H9 (cell line): ENCODE measurements at regions not wholly inside any gene's neighbourhood (a gene's known extent, or its start where the extent isn't known, plus 50 kb on each side); places are given as distances from the start of the nearest gene placed in this dataset.

Source experiments
- DNase-seq: peaks from one replicate; pipeline ENCODE4 v3.0.0-alpha.2; 2017
- H2AFZ ChIP-seq: one replicate; pipeline ENCODE4 v1.6.1; 2013; ENCODE audit warnings: mild to moderate bottlenecking, low read length, control low read depth, moderate library complexity
- H2AK5ac ChIP-seq: 2 replicates; pipeline ENCODE4 v1.6.1; 2013; ENCODE audit warnings: low read length, control low read depth, mixed read lengths; ENCODE audit not compliant: insufficient read length
- H2BK120ac ChIP-seq: one replicate; pipeline ENCODE4 v1.6.1; 2013; ENCODE audit warnings: low read depth, mild to moderate bottlenecking, low read length, control low read depth, inconsistent platforms; ENCODE audit not compliant: poor library complexity, severe bottlenecking
- H2BK12ac ChIP-seq: 2 replicates; pipeline ENCODE4 v1.6.1; 2013; ENCODE audit warnings: low read length, control low read depth, mixed read lengths, low read depth; ENCODE audit not compliant: insufficient read length
- H2BK15ac ChIP-seq: 2 replicates; pipeline ENCODE4 v1.6.1; 2013; ENCODE audit warnings: low read depth, low read length, control low read depth
- H2BK20ac ChIP-seq: one replicate; pipeline ENCODE4 v1.6.1; 2013; ENCODE audit warnings: low read depth, mild to moderate bottlenecking, low read length, control low read depth, inconsistent platforms; ENCODE audit not compliant: poor library complexity, severe bottlenecking
- H2BK5ac ChIP-seq: 2 replicates; pipeline ENCODE4 v1.6.1; 2013; ENCODE audit warnings: low read length, control low read depth, mixed read lengths; ENCODE audit not compliant: insufficient read length
- H3K14ac ChIP-seq: 2 replicates; pipeline ENCODE4 v1.6.1; 2013; ENCODE audit warnings: low read length, control low read depth; ENCODE audit not compliant: insufficient read depth
- H3K18ac ChIP-seq: 2 replicates; pipeline ENCODE4 v1.6.1; 2013; ENCODE audit warnings: low read depth, mild to moderate bottlenecking, mixed read lengths, low read length, control low read depth; ENCODE audit not compliant: insufficient read length
- H3K23ac ChIP-seq: 2 replicates; pipeline ENCODE4 v1.6.1; 2013; ENCODE audit warnings: low read length, control low read depth, mixed read lengths, low read depth; ENCODE audit not compliant: insufficient read length
- H3K23me2 ChIP-seq: 2 replicates; pipeline ENCODE4 v1.6.1; 2013; ENCODE audit warnings: low read depth, mild to moderate bottlenecking, mixed read lengths, low read length, control low read depth; ENCODE audit not compliant: insufficient read length, poor library complexity, severe bottlenecking
- H3K27ac ChIP-seq: 2 replicates; pipeline ENCODE4 v1.5.1; 2013; ENCODE audit warnings: low read length, control low read depth, mixed read lengths, low read depth; ENCODE audit not compliant: insufficient read length
- H3K27me3 ChIP-seq: 2 replicates; pipeline ENCODE4 v1.6.1; 2013; ENCODE audit warnings: low read length, control low read depth, inconsistent platforms; ENCODE audit not compliant: insufficient read depth
- H3K4ac ChIP-seq: 2 replicates; pipeline ENCODE4 v1.6.1; 2013; ENCODE audit warnings: low read depth, mild to moderate bottlenecking, control low read depth, inconsistent platforms, low read length, moderate library complexity
- H3K4me1 ChIP-seq: 2 replicates; pipeline ENCODE4 v1.6.1; 2013; ENCODE audit warnings: low read length, control low read depth, inconsistent platforms; ENCODE audit not compliant: insufficient read depth
- H3K4me2 ChIP-seq: 2 replicates; pipeline ENCODE4 v1.6.1; 2013; ENCODE audit warnings: low read length, control low read depth, mixed read lengths; ENCODE audit not compliant: insufficient read length, insufficient read depth
- H3K56ac ChIP-seq: 2 replicates; pipeline ENCODE4 v1.6.1; 2013; ENCODE audit warnings: low read depth, mild to moderate bottlenecking, mixed read lengths, low read length, control low read depth; ENCODE audit not compliant: insufficient read length
- H3K79me1 ChIP-seq: 2 replicates; pipeline ENCODE4 v1.6.1; 2013; ENCODE audit warnings: low read depth, mild to moderate bottlenecking, moderate library complexity, low read length, control low read depth, inconsistent platforms; ENCODE audit not compliant: insufficient read depth, poor library complexity, severe bottlenecking
- H3K79me2 ChIP-seq: 2 replicates; pipeline ENCODE4 v1.6.1; 2013; ENCODE audit warnings: low read length, control low read depth, inconsistent platforms; ENCODE audit not compliant: insufficient read depth
- H3K9ac ChIP-seq: 2 replicates; pipeline ENCODE4 v1.6.1; 2013; ENCODE audit warnings: low read length, control low read depth, mixed read lengths; ENCODE audit not compliant: insufficient read length; ENCODE audit errors: extremely low read depth
- H3K9me3 ChIP-seq: one replicate; pipeline ENCODE4 v1.6.1; 2013; ENCODE audit warnings: low read depth, low read length, inconsistent platforms; ENCODE audit not compliant: control insufficient read depth
- H3T11ph ChIP-seq: one replicate; pipeline ENCODE4 v1.6.1; 2013; ENCODE audit warnings: mild to moderate bottlenecking, low read length, control low read depth, inconsistent platforms
- H4K20me1 ChIP-seq: one replicate; pipeline ENCODE4 v1.6.1; 2013; ENCODE audit not compliant: control insufficient read depth, insufficient read length, insufficient read depth
- H4K5ac ChIP-seq: 2 replicates; pipeline ENCODE4 v1.6.1; 2013; ENCODE audit warnings: low read depth, mild to moderate bottlenecking, mixed read lengths, low read length, control low read depth; ENCODE audit not compliant: insufficient read length
- H4K8ac ChIP-seq: replicated peaks from 2 replicates; pipeline ENCODE4 v1.6.1; 2013; ENCODE audit warnings: low read length, control low read depth, mixed read lengths, low read depth; ENCODE audit not compliant: insufficient read length
- H4K91ac ChIP-seq: 2 replicates; pipeline ENCODE4 v1.6.1; 2013; ENCODE audit warnings: low read depth, mild to moderate bottlenecking, moderate library complexity, mixed read lengths, low read length, control low read depth; ENCODE audit not compliant: insufficient read length
- H3K27ac Mint-ChIP-seq, 3 experiments: 2 replicates in 2 of 3; 3 replicates in 1 of 3; pipeline ENCODE4 v1.8.0; 2020 to 2021; ENCODE audit warnings: mixed read lengths in 3 of 3, mild to moderate bottlenecking in 1 of 3, moderate library complexity in 1 of 3
- H3K27me3 Mint-ChIP-seq: 2 replicates; pipeline ENCODE4 v1.8.0; 2021; ENCODE audit warnings: low read depth, mild to moderate bottlenecking, moderate library complexity, mixed read lengths
- H3K36me3 Mint-ChIP-seq, 3 experiments: 2 replicates in 2 of 3; 3 replicates in 1 of 3; pipeline ENCODE4 v1.8.0; 2020 to 2021; ENCODE audit warnings: low read depth in 3 of 3, mixed read lengths in 3 of 3; ENCODE audit not compliant: insufficient read depth in 1 of 3
- H3K4me1 Mint-ChIP-seq, 2 experiments: 2 replicates each; pipeline ENCODE4 v1.8.0; 2020; ENCODE audit warnings: mixed read lengths in 2 of 2
- H3K4me3 Mint-ChIP-seq, 2 experiments: 2 replicates in 1 of 2; 3 replicates in 1 of 2; pipeline ENCODE4 v1.8.0; 2020 to 2021; ENCODE audit warnings: mild to moderate bottlenecking in 2 of 2, mixed read lengths in 2 of 2, moderate library complexity in 1 of 2
- H3K9me3 Mint-ChIP-seq, 2 experiments: 2 replicates in 1 of 2; 3 replicates in 1 of 2; pipeline ENCODE4 v1.8.0; 2020; ENCODE audit warnings: mild to moderate bottlenecking in 2 of 2, mixed read lengths in 2 of 2, moderate library complexity in 1 of 2
- WGBS: extraction: QIAGEN DNeasy Blood & Tissue Kit; methylation state at CpG from one replicate; pipeline ENCODE4 v1.1.7; 2013; ENCODE audit warnings: missing lambda C conversion rate, low lambda C conversion rate, mixed read lengths; ENCODE audit not compliant: insufficient read length; ENCODE audit errors: extremely low coverage; 5-methylcytosine and 5-hydroxymethylcytosine counted together
- TF ChIP-seq, protein P1 (sequence below): fragments of 200-600 bp; sonication (generic); conservative IDR thresholded peaks from 3 replicates; pipeline ENCODE4 v1.8.0; 2021; ENCODE audit warnings: antibody characterized with exemption, mild to moderate bottlenecking

- H3K23ac ChIP-seq = no peak overlapping the region
- no peaks in the 10 kb centered on the region for H3K36me3 Mint-ChIP-seq
- no peak overlapping the region for H3K4me3 Mint-ChIP-seq
These were observed 793.3 kb downstream of the PLCL1 start for GRCh38 chr2:198597648-198598047.

More at GRCh38 chr2:198597648-198598047, 793.3 kb downstream of the PLCL1 start:
- Mint-ChIP-seq H3K9me3 (no peaks in the 10 kb centered on the region), H3K4me1 (no peaks in the 10 kb centered on the region), H3K27me3 (no peaks in the 10 kb centered on the region), H3K27ac (no peak overlapping the region)
- Histone ChIP-seq H2BK5ac (no peak overlapping the region), H2BK120ac (no peak overlapping the region), H2BK15ac (no peak overlapping the region), H3K14ac (no peak overlapping the region), H3K27ac (no peak overlapping the region), H3K4ac (no peak overlapping the region), H2AK5ac (no peak overlapping the region), H2AFZ (no peak overlapping the region), H2BK12ac (no peak overlapping the region), H3T11ph (no peak overlapping the region), H3K79me1 (no peaks in the 10 kb centered on the region), H3K79me2 (no peaks in the 10 kb centered on the region), H2BK20ac (no peak overlapping the region), H3K9me3 (no peaks in the 10 kb centered on the region), H3K27me3 (no peaks in the 10 kb centered on the region), H4K5ac (no peak overlapping the region), H4K8ac (no peak overlapping the region), H4K20me1 (peaks cover 2% of the 10 kb centered on the region), H3K56ac (no peak overlapping the region), H3K9ac (no peak overlapping the region), H3K4me1 (no peaks in the 10 kb centered on the region), H3K4me2 (no peak overlapping the region), H3K18ac (no peak overlapping the region), H4K91ac (no peak overlapping the region), H3K23me2 (no peaks in the 10 kb centered on the region)
- no peak for DNase-seq
- TF ChIP-seq, protein P1, sequence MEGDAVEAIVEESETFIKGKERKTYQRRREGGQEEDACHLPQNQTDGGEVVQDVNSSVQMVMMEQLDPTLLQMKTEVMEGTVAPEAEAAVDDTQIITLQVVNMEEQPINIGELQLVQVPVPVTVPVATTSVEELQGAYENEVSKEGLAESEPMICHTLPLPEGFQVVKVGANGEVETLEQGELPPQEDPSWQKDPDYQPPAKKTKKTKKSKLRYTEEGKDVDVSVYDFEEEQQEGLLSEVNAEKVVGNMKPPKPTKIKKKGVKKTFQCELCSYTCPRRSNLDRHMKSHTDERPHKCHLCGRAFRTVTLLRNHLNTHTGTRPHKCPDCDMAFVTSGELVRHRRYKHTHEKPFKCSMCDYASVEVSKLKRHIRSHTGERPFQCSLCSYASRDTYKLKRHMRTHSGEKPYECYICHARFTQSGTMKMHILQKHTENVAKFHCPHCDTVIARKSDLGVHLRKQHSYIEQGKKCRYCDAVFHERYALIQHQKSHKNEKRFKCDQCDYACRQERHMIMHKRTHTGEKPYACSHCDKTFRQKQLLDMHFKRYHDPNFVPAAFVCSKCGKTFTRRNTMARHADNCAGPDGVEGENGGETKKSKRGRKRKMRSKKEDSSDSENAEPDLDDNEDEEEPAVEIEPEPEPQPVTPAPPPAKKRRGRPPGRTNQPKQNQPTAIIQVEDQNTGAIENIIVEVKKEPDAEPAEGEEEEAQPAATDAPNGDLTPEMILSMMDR = no peak
- WGBS = no CpG with 5 or more reads among the region's 5 CpGs
